H1 (cell line): ENCODE measurements at regions not wholly inside any gene's neighbourhood (a gene's known extent, or its start where the extent isn't known, plus 50 kb on each side); places are given as distances from the start of the nearest gene placed in this dataset.

Source experiments
- CTCF ChIA-PET: fragments of 300-600 bp; sonication (Branson Sonifier 250); formaldehyde crosslinking; loops from one replicate; lab custom pipeline; 2021; ENCODE audit not compliant: partially characterized antibody; lab: Charles Lee
- POLR2A ChIA-PET: fragments of 300-600 bp; sonication (Branson Sonifier 250); formaldehyde crosslinking; loops from one replicate; lab custom pipeline; 2021; ENCODE audit warnings: inconsistent platforms; ENCODE audit not compliant: partially characterized antibody; lab: Charles Lee
- DNase-seq, 2 experiments: peaks; one replicate each; pipeline versions ENCODE4 v3.0.0 to v3.0.0-alpha.2; 2010 to 2022; ENCODE audit warnings: low spot score in 2 of 2, low read depth in 1 of 2, mixed read lengths in 1 of 2
- FAIRE-seq: peaks from 2 replicates; lab custom pipeline; 2011; peaks lifted over from hg19 to GRCh38; lab: Jason Lieb, UNC
- H2AFZ ChIP-seq: 2 replicates; pipeline ENCODE4 v1.8.1; 2012; ENCODE audit warnings: low read length, inconsistent platforms
- H2AK5ac ChIP-seq: 2 replicates; pipeline ENCODE4 v1.6.1; 2013; ENCODE audit warnings: low read depth, low read length
- H2BK120ac ChIP-seq: replicated peaks from 2 replicates; pipeline ENCODE3; 2013; ENCODE audit warnings: low read depth, low read length, inconsistent platforms
- H2BK12ac ChIP-seq: 2 replicates; pipeline ENCODE4 v1.6.1; 2013; ENCODE audit warnings: low read depth, low read length
- H2BK15ac ChIP-seq: 2 replicates; pipeline ENCODE4 v1.6.1; 2013; ENCODE audit warnings: low read length
- H2BK20ac ChIP-seq: 2 replicates; pipeline ENCODE4 v1.6.1; 2013; ENCODE audit warnings: low read length
- H2BK5ac ChIP-seq: 2 replicates; pipeline ENCODE4 v1.6.1; 2013; ENCODE audit warnings: low read depth, low read length
- H3K14ac ChIP-seq: 2 replicates; pipeline ENCODE4 v1.6.1; 2013; ENCODE audit warnings: inconsistent platforms; ENCODE audit not compliant: insufficient read length
- H3K18ac ChIP-seq: 2 replicates; pipeline ENCODE4 v1.6.1; 2013; ENCODE audit warnings: low read length; ENCODE audit errors: extremely low read depth
- H3K23ac ChIP-seq: 2 replicates; pipeline ENCODE4 v1.6.1; 2013; ENCODE audit warnings: inconsistent platforms; ENCODE audit not compliant: insufficient read length
- H3K23me2 ChIP-seq: 2 replicates; pipeline ENCODE4 v1.6.1; 2013; ENCODE audit warnings: low read depth, low read length
- H3K27ac ChIP-seq: 2 replicates; pipeline ENCODE4 v1.6.1; 2011; ENCODE audit warnings: low read depth, low read length, inconsistent platforms
- H3K27me3 ChIP-seq, 4 experiments: replicated peaks in 1 of 4; 1 replicate in 1 of 4; 2 replicates in 3 of 4; pipeline versions ENCODE4 v1.6.1 to v1.8.1; 2011 to 2013; ENCODE audit warnings: low read length in 3 of 4, mild to moderate bottlenecking in 3 of 4, inconsistent platforms in 2 of 4, mixed read lengths in 2 of 4, moderate library complexity in 1 of 4; ENCODE audit not compliant: control insufficient read depth in 3 of 4, insufficient read depth in 3 of 4; ENCODE audit errors: extremely low read depth in 1 of 4
- H3K36me3 ChIP-seq, 4 experiments: 2 replicates each; pipeline versions ENCODE4 v1.6.1 to v1.8.1; 2011 to 2013; ENCODE audit warnings: mild to moderate bottlenecking in 4 of 4, low read length in 3 of 4, moderate library complexity in 2 of 4, control low read depth in 1 of 4, inconsistent platforms in 1 of 4; ENCODE audit not compliant: insufficient read depth in 4 of 4, control insufficient read depth in 2 of 4
- H3K4ac ChIP-seq: replicated peaks from 2 replicates; pipeline ENCODE3; 2013; ENCODE audit warnings: low read length, low read depth, mixed read lengths, inconsistent platforms; ENCODE audit not compliant: insufficient read length
- H3K4me1 ChIP-seq, 4 experiments: replicated peaks in 1 of 4; 1 replicate in 1 of 4; 2 replicates in 3 of 4; pipeline versions ENCODE4 v1.6.1 to v1.8.1; 2011 to 2013; ENCODE audit warnings: low read length in 3 of 4, inconsistent platforms in 2 of 4, mixed read lengths in 1 of 4; ENCODE audit not compliant: insufficient read depth in 4 of 4, control insufficient read depth in 3 of 4
- H3K4me2 ChIP-seq, 2 experiments: 2 replicates each; pipeline versions ENCODE4 v1.6.1 to v1.8.1; 2011 to 2013; ENCODE audit warnings: low read depth in 2 of 2, low read length in 2 of 2, control low read depth in 1 of 2, inconsistent platforms in 1 of 2, mild to moderate bottlenecking in 1 of 2; ENCODE audit not compliant: insufficient read depth in 1 of 2
- H3K4me3 ChIP-seq, 4 experiments: fragments of 200-600, 300-600 bp in 1 of 4; sonication (generic), shearing (Covaris generic), sonication (Bioruptor Twin) in 1 of 4; 2 replicates each; pipeline versions ENCODE4 v1.5.1 to v1.8.1; 2011 to 2016; ENCODE audit warnings: low read length in 4 of 4, low read depth in 3 of 4, control low read depth in 2 of 4, inconsistent platforms in 2 of 4, mild to moderate bottlenecking in 2 of 4, mixed read lengths in 1 of 4, moderate library complexity in 1 of 4; ENCODE audit not compliant: insufficient read depth in 2 of 4; ENCODE audit errors: extremely low read depth in 1 of 4
- H3K56ac ChIP-seq: replicated peaks from 2 replicates; pipeline ENCODE3; 2013; ENCODE audit warnings: low read depth, mild to moderate bottlenecking, mixed read lengths, low read length, inconsistent platforms; ENCODE audit not compliant: insufficient read length
- H3K79me1 ChIP-seq: 2 replicates; pipeline ENCODE4 v1.6.1; 2013; ENCODE audit warnings: low read depth, low read length, control low read depth
- H3K79me2 ChIP-seq, 2 experiments: 2 replicates each; pipeline versions ENCODE4 v1.6.1 to v1.8.1; 2012 to 2013; ENCODE audit warnings: low read length in 2 of 2, mild to moderate bottlenecking in 2 of 2, inconsistent platforms in 1 of 2; ENCODE audit not compliant: insufficient read depth in 2 of 2, control insufficient read depth in 1 of 2
- H3K9ac ChIP-seq, 4 experiments: replicated peaks in 1 of 4; 1 replicate in 1 of 4; 2 replicates in 3 of 4; pipeline versions ENCODE4 v1.6.1 to v1.8.1; 2011 to 2013; ENCODE audit warnings: low read depth in 3 of 4, low read length in 3 of 4, control low read depth in 2 of 4, mild to moderate bottlenecking in 2 of 4, moderate library complexity in 2 of 4, inconsistent platforms in 1 of 4; ENCODE audit errors: extremely low read depth in 1 of 4
- H3K9me3 ChIP-seq, 2 experiments: 2 replicates each; pipeline versions ENCODE4 v1.6.1 to v1.8.1; 2012 to 2013; ENCODE audit warnings: mild to moderate bottlenecking in 2 of 2, moderate library complexity in 2 of 2, control low read depth in 1 of 2, inconsistent platforms in 1 of 2, low read depth in 1 of 2, low read length in 1 of 2, mixed read lengths in 1 of 2; ENCODE audit not compliant: insufficient read depth in 2 of 2
- H4K20me1 ChIP-seq, 2 experiments: replicated peaks in 1 of 2; 2 replicates each; pipeline versions ENCODE3 to v1.8.1; 2011 to 2013; ENCODE audit warnings: inconsistent platforms in 2 of 2, low read length in 2 of 2, mild to moderate bottlenecking in 1 of 2; ENCODE audit not compliant: insufficient read depth in 2 of 2, control insufficient read depth in 1 of 2
- H4K5ac ChIP-seq: 2 replicates; pipeline ENCODE4 v1.6.1; 2013; ENCODE audit warnings: low read length, low read depth, mixed read lengths, inconsistent platforms; ENCODE audit not compliant: insufficient read length
- H4K8ac ChIP-seq: 2 replicates; pipeline ENCODE4 v1.8.0; 2013; ENCODE audit warnings: mild to moderate bottlenecking, moderate library complexity, low read length, inconsistent platforms; ENCODE audit not compliant: insufficient read depth; ENCODE audit errors: extremely low read depth
- H4K91ac ChIP-seq: replicated peaks from 2 replicates; pipeline ENCODE3; 2013; ENCODE audit warnings: low read length, mixed read lengths, inconsistent platforms; ENCODE audit not compliant: insufficient read length
- WGBS, 2 experiments: shearing (Covaris generic) in 1 of 2; methylation state at CpG; one replicate each; pipeline versions ENCODE4 v1.1.6 to v1.1.7; 2013 to 2015; ENCODE audit warnings: low lambda C conversion rate in 2 of 2, mixed read lengths in 2 of 2, inconsistent platforms in 1 of 2, low coverage in 1 of 2, missing lambda C conversion rate in 1 of 2; ENCODE audit not compliant: insufficient replicate concordance in 2 of 2, insufficient coverage in 1 of 2, insufficient read length in 1 of 2; ENCODE audit errors: extremely low coverage in 1 of 2, missing lambda C conversion rate in 1 of 2; 5-methylcytosine and 5-hydroxymethylcytosine counted together

GRCh38 chr15:35911052-35911777, 365.2 kb upstream of the DPH6 start:
- Histone ChIP-seq H3K4me2 (no peak overlapping the region), H3K18ac (no peak overlapping the region), H3K79me1 (no peaks in the 10 kb centered on the region), H3K27ac (no peak overlapping the region), H4K8ac (no peak overlapping the region), H3K14ac (no peak overlapping the region), H2BK5ac (no peak overlapping the region), H2BK12ac (no peak overlapping the region), H2BK20ac (no peak overlapping the region), H3K27me3 (no peaks in the 10 kb centered on the region), H3K23me2 (no peaks in the 10 kb centered on the region), H3K56ac (no peak overlapping the region), H4K91ac (no peak overlapping the region), H4K20me1 (no peaks in the 10 kb centered on the region), H3K36me3 (no peaks in the 10 kb centered on the region), H3K79me2 (no peaks in the 10 kb centered on the region), H3K4me3 (no peak overlapping the region), H2BK15ac (no peak overlapping the region), H2AK5ac (no peak overlapping the region), H4K5ac (no peak overlapping the region), H2AFZ (no peak overlapping the region), H3K23ac (no peak overlapping the region), H2BK120ac (no peak overlapping the region), H3K9me3 (no peaks in the 10 kb centered on the region), H3K4ac (no peak overlapping the region), H3K9ac (no peak overlapping the region), H3K4me1 (no peaks in the 10 kb centered on the region)
- no peak for DNase-seq
- ChIA-PET CTCF (interaction anchor here (0.8 to 3.3 kb wide), 6 partner anchors 10 to 159 kb away, joined by 3 to 13 read pairs (median 3); no protein-coding TSS in a partner anchor), POLR2A (no interaction called here)
- 83% methylated on average over 2 of the region's 2 CpGs; no CpG with 5 or more reads in 1 of the 2 experiments for WGBS, 2 experiments
- FAIRE-seq = no peak
